ENCODE measurements at regions not wholly inside any gene's neighbourhood (a gene's known extent, or its start where the extent isn't known, plus 50 kb on each side); places are given as distances from the start of the nearest gene placed in this dataset.

DNA sequence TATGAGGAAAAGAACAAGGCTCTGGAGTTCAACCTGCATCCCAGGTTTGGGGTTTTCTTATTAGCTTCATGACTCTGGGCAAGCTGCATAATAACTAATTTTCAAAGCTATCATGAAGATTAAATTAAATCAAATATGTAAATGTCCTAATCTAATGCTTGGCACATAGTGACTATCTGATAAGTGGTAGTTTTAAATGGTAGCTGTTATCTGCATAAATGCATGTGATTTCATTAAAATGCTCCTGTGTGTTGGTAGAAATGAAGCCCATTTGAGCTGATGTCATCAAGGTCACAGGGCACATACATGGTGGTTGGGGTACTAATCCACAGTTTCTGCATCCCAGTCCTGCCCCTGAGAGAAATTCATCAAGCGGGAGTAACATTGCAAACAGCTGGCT is 428.8 kb downstream of the LRATD1 start:
- no peak for TF ChIP-seq CHD2 (IDR thresholded peaks at IDR 0.05; ENCODE audit: low read length)
- no peak for TF ChIP-seq ZNF274 (IDR thresholded peaks at IDR 0.05; ENCODE audit: borderline replicate concordance, extremely low read depth, low read length)
- TF ChIP-seq POLR2AphosphoS5 (IDR thresholded peaks at IDR 0.05; ENCODE audit: low read depth, low read length) = no peak
- TF ChIP-seq, protein P1, sequence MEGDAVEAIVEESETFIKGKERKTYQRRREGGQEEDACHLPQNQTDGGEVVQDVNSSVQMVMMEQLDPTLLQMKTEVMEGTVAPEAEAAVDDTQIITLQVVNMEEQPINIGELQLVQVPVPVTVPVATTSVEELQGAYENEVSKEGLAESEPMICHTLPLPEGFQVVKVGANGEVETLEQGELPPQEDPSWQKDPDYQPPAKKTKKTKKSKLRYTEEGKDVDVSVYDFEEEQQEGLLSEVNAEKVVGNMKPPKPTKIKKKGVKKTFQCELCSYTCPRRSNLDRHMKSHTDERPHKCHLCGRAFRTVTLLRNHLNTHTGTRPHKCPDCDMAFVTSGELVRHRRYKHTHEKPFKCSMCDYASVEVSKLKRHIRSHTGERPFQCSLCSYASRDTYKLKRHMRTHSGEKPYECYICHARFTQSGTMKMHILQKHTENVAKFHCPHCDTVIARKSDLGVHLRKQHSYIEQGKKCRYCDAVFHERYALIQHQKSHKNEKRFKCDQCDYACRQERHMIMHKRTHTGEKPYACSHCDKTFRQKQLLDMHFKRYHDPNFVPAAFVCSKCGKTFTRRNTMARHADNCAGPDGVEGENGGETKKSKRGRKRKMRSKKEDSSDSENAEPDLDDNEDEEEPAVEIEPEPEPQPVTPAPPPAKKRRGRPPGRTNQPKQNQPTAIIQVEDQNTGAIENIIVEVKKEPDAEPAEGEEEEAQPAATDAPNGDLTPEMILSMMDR (IDR thresholded peaks at IDR 0.05; ENCODE audit: control extremely low read depth in 1 of 3, insufficient read depth in 1 of 3, low read depth in 1 of 3, low read length in 3 of 3) = no peak
- TF ChIP-seq BACH1 (IDR thresholded peaks at IDR 0.05; ENCODE audit: low read length) = no peak
- no peak for TF ChIP-seq SIN3A (conservative IDR thresholded peaks at IDR 0.05 in 1 of 2, IDR thresholded peaks at IDR 0.05 in 1 of 2; ENCODE audit: low read depth in 1 of 2, low read length in 2 of 2)
- no peak for TF ChIP-seq EZH2 (IDR thresholded peaks at IDR 0.05; ENCODE audit: low read depth, low read length, severe bottlenecking)
- no peak for TF ChIP-seq HDAC2 (IDR thresholded peaks at IDR 0.05; ENCODE audit: borderline replicate concordance in 1 of 2, low read depth in 2 of 2, low read length in 2 of 2)
- no peak for TF ChIP-seq CBX5 (IDR thresholded peaks at IDR 0.05; ENCODE audit: low read depth, low read length)
- TF ChIP-seq RNF2 (IDR thresholded peaks at IDR 0.05; ENCODE audit: borderline replicate concordance, low read depth, low read length, missing control alignments, poor library complexity, severe bottlenecking) = no peak
